ENCODE measurements at regions not wholly inside any gene's neighbourhood (a gene's known extent, or its start where the extent isn't known, plus 50 kb on each side); places are given as distances from the start of the nearest gene placed in this dataset.
"Not testable (repeated sequence)": the region's sequence is repeated elsewhere in the genome, so short reads cannot be mapped to it uniquely, and the experiment has no call there.

DNA sequence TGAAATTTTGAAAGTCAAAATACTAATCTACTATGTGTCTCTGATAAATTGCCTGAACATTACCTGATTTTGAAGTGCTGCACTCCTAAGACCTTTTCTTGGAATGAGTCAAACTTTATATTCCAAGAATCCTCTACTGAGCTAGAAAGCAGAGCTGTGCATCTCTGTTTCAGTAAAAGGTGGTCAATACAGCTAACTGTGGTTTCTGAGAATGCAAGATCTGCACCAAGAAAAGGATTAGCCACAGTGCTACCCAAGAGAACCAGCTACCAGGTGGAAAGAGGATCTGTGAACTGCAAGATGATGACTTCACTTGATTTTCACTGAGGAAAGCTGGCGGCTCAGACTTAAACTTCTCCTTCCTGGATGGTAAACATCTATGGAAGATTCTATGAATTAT, 289.3 kb downstream of the LIPI start:
- TF ChIP-seq, protein P1, sequence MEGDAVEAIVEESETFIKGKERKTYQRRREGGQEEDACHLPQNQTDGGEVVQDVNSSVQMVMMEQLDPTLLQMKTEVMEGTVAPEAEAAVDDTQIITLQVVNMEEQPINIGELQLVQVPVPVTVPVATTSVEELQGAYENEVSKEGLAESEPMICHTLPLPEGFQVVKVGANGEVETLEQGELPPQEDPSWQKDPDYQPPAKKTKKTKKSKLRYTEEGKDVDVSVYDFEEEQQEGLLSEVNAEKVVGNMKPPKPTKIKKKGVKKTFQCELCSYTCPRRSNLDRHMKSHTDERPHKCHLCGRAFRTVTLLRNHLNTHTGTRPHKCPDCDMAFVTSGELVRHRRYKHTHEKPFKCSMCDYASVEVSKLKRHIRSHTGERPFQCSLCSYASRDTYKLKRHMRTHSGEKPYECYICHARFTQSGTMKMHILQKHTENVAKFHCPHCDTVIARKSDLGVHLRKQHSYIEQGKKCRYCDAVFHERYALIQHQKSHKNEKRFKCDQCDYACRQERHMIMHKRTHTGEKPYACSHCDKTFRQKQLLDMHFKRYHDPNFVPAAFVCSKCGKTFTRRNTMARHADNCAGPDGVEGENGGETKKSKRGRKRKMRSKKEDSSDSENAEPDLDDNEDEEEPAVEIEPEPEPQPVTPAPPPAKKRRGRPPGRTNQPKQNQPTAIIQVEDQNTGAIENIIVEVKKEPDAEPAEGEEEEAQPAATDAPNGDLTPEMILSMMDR (IDR thresholded peaks at IDR 0.05; ENCODE audit: low read depth, low read length) = not testable (repeated sequence)
- TF ChIP-seq, protein P2, sequence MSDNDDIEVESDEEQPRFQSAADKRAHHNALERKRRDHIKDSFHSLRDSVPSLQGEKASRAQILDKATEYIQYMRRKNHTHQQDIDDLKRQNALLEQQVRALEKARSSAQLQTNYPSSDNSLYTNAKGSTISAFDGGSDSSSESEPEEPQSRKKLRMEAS (IDR thresholded peaks at IDR 0.05; ENCODE audit: low read depth, low read length) = not testable (repeated sequence)
- TF ChIP-seq MYC (IDR thresholded peaks at IDR 0.05; ENCODE audit: low read depth, low read length); POLR2A (IDR thresholded peaks at IDR 0.05; ENCODE audit: extremely low read depth, insufficient read length): not testable (repeated sequence)
